Neutrophil (primary cell): ENCODE measurements at regions not wholly inside any gene's neighbourhood (a gene's known extent, or its start where the extent isn't known, plus 50 kb on each side); places are given as distances from the start of the nearest gene placed in this dataset.

Experiments
- H3K27ac ChIP-seq: fragments of 200-600 bp; sonication (generic); 2 replicates; pipeline ENCODE4 v1.5.1; 2016; ENCODE audit warnings: mild to moderate bottlenecking, moderate library complexity
- H3K27me3 ChIP-seq: fragments of 200-600 bp; sonication (generic); 2 replicates; pipeline ENCODE4 v1.6.0; 2016; ENCODE audit warnings: mild to moderate bottlenecking
- H3K36me3 ChIP-seq: fragments of 200-600 bp; sonication (generic); 2 replicates; pipeline ENCODE4 v1.5.1; 2017
- H3K4me1 ChIP-seq, 2 experiments: fragments of 200-600 bp in 1 of 2; sonication (generic) in 1 of 2; 1 replicate in 1 of 2; 2 replicates in 1 of 2; pipeline versions ENCODE4 v1.5.1 to v1.6.1; 2013 to 2016; ENCODE audit warnings: low read depth in 1 of 2, low read length in 1 of 2, mild to moderate bottlenecking in 1 of 2, moderate library complexity in 1 of 2; ENCODE audit not compliant: control insufficient read depth in 1 of 2, insufficient read depth in 1 of 2
- H3K4me3 ChIP-seq, 2 experiments: fragments of 200-600 bp in 1 of 2; sonication (generic) in 1 of 2; 1 replicate in 1 of 2; 2 replicates in 1 of 2; pipeline ENCODE4 v1.5.1; 2013 to 2016; ENCODE audit warnings: low read depth in 1 of 2, low read length in 1 of 2, mild to moderate bottlenecking in 1 of 2, moderate library complexity in 1 of 2
- H3K9me3 ChIP-seq: fragments of 200-600 bp; sonication (generic); 2 replicates; pipeline ENCODE4 v1.5.1; 2016
- TF ChIP-seq, protein P1 (sequence below): fragments of 200-600 bp; sonication (generic); IDR thresholded peaks from 2 replicates; pipeline ENCODE4 v1.5.1; 2016; ENCODE audit warnings: antibody characterized with exemption

DNA sequence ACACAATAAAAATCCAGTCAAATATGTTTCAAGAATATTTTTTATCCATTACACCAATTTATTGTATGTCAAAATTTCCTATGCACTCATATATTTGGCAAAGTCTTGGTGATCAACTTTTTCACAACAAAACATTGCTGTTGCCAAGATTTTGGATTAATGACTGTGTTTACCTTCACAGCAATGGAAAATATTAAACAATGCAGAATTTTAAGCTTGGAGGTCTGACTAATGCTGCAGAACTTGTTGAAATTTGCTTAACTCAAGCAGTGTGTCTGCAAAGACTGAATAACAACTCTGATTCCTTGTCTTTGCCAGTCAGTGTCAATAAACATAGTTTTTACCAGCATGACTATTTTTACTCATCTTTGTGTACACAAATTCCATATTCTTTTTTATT is 336.4 kb downstream of the CCER1 start:
- H3K4me1 ChIP-seq, result no peaks in the 10 kb centered on the region
- H3K4me3 ChIP-seq, result no peak overlapping the region
- peaks cover 3% of the 10 kb centered on the region for H3K9me3 ChIP-seq
- TF ChIP-seq, protein P1, sequence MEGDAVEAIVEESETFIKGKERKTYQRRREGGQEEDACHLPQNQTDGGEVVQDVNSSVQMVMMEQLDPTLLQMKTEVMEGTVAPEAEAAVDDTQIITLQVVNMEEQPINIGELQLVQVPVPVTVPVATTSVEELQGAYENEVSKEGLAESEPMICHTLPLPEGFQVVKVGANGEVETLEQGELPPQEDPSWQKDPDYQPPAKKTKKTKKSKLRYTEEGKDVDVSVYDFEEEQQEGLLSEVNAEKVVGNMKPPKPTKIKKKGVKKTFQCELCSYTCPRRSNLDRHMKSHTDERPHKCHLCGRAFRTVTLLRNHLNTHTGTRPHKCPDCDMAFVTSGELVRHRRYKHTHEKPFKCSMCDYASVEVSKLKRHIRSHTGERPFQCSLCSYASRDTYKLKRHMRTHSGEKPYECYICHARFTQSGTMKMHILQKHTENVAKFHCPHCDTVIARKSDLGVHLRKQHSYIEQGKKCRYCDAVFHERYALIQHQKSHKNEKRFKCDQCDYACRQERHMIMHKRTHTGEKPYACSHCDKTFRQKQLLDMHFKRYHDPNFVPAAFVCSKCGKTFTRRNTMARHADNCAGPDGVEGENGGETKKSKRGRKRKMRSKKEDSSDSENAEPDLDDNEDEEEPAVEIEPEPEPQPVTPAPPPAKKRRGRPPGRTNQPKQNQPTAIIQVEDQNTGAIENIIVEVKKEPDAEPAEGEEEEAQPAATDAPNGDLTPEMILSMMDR, result no peak
- no peaks in the 10 kb centered on the region for H3K36me3 ChIP-seq
- H3K27me3 ChIP-seq, result no peaks in the 10 kb centered on the region
- H3K27ac ChIP-seq, result no peak overlapping the region

DNA sequence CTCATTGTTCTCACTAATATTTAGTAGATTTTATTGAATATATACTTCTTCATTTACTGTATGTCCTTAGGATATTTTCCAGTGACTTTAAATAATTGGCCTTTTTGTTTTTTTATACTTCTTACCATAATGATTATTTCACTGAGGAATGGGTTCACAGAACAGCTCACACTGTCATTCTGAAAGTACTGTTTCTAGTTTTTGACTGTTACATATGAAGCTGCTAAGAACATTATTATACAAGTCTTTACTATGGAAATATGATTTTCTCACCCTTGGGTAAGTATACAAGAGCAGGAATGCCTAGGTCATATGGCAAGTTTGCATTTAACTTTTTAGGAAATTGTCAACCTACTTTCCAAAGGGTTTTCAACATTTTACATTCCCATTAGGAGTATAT is 343.1 kb downstream of the CCER1 start:
- no peaks in the 10 kb centered on the region for H3K36me3 ChIP-seq
- TF ChIP-seq, protein P1, result no peak
- no peak overlapping the region for H3K4me3 ChIP-seq
- no peak overlapping the region for H3K27ac ChIP-seq
- no peaks in the 10 kb centered on the region for H3K9me3 ChIP-seq
- H3K27me3 ChIP-seq, result no peaks in the 10 kb centered on the region
- no peaks in the 10 kb centered on the region for H3K4me1 ChIP-seq

DNA sequence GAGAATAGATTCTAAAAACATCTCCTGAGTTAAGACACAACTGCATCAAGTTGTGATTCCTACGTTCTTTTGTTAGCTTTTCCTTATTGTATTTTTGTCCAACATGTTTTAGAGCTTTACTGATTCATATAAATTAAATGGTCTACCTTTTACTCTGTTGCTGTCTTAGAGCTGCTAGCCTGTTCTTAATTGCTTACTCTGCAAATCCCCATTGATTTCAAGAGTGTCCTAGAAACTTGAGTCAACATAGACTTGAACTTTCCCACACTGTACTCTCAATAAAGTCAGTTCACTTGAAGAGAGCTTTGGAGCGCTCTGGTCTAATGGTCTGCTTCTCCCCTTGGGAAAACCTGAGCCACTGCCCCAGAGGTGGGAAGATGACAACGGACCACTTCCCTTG is 343.9 kb downstream of the CCER1 start:
- H3K27ac ChIP-seq, result no peak overlapping the region
- H3K4me1 ChIP-seq, result no peaks in the 10 kb centered on the region
- H3K27me3 ChIP-seq, result no peaks in the 10 kb centered on the region
- no peaks in the 10 kb centered on the region for H3K36me3 ChIP-seq
- H3K4me3 ChIP-seq, result no peak overlapping the region
- no peaks in the 10 kb centered on the region for H3K9me3 ChIP-seq
- TF ChIP-seq, protein P1, result no peak

DNA sequence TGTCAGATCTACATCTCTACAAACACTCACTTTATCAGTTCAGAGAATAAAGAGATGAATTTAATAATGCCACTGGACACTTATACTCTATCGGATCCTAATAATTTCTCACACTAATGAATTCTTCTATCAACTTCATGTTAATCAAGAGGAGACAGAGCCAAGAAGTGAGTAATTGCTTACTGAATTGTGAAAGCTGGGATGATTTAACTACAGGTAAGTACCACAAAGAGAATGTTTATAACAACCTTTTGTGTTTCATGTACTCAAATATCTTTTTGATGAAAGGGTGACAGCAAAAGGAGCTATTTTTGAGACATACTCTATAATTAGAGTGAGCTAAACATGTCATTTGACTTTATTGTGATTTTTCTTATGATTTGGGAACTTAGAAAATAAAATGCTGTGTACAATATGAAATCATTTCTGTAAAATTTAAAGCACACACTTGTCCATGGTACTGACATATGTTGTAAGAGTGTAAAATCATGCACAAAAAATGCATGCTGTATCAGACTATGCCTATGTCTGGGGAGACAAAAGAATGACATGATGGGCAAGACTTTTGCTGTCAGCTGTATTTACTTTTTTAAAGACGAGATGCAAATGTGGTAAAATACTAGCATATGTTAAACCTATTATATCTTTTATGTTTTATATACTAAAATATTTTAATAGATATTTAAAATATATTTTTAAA is 361.2 kb downstream of the CCER1 start:
- H3K27me3 ChIP-seq, result no peaks in the 10 kb centered on the region
- TF ChIP-seq, protein P1, result no peak
- H3K36me3 ChIP-seq, result no peaks in the 10 kb centered on the region
- H3K9me3 ChIP-seq, result no peaks in the 10 kb centered on the region
- no peaks in the 10 kb centered on the region for H3K4me1 ChIP-seq
- H3K27ac ChIP-seq, result no peak overlapping the region
- H3K4me3 ChIP-seq, result no peak overlapping the region

DNA sequence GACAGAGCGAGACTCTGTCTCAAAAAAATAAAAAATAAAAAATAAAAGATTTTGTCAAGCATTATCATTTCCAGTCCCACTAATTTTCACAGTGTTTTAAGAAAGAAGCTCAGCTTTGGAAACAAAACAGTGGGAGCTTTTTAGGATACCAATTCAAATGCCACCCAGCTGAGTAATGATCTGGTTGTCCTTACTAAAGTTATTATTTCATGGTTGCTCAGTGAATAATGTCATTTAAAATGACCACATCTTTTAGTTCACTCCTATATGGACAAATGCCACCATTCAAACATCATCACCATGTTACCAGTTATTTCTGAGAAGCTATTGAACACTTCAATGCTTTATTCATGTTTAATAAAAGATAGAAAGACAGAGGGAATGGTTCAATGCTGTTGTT is 365.0 kb downstream of the CCER1 start:
- Histone ChIP-seq H3K4me1 (no peaks in the 10 kb centered on the region), H3K4me3 (no peak overlapping the region), H3K9me3 (no peaks in the 10 kb centered on the region), H3K27ac (no peak overlapping the region), H3K27me3 (no peaks in the 10 kb centered on the region), H3K36me3 (no peaks in the 10 kb centered on the region)
- TF ChIP-seq, protein P1, result no peak
